Ascending aorta (tissue), 2 donors: ENCODE measurements at regions not wholly inside any gene's neighbourhood (a gene's known extent, or its start where the extent isn't known, plus 50 kb on each side); places are given as distances from the start of the nearest gene placed in this dataset.

ENCODE experiments used
- DNase-seq, 2 donors: peaks; one replicate each; pipeline ENCODE4 v3.0.0-alpha.2; 2019; ENCODE audit warnings: low spot score in 2 of 2
- H3K27ac ChIP-seq, 2 donors: fragments of 200-600 bp; sonication (generic); one replicate each; pipeline ENCODE4 v1.5.1; 2016 to 2017; ENCODE audit warnings: mild to moderate bottlenecking in 1 of 2
- H3K27me3 ChIP-seq: fragments of 200-600 bp; sonication (generic); one replicate; pipeline ENCODE4 v1.5.1; 2017
- H3K36me3 ChIP-seq, 2 donors: fragments of 200-600 bp; sonication (generic); one replicate each; pipeline ENCODE4 v1.5.1; 2016
- H3K4me1 ChIP-seq, 2 donors: fragments of 200-600 bp; sonication (generic); one replicate each; pipeline ENCODE4 v1.5.1; 2016 to 2017; ENCODE audit warnings: mild to moderate bottlenecking in 1 of 2
- H3K4me3 ChIP-seq, 2 donors: fragments of 200-600 bp; sonication (generic); one replicate each; pipeline ENCODE4 v1.5.1; 2016 to 2017; ENCODE audit warnings: mild to moderate bottlenecking in 1 of 2
- H3K9me3 ChIP-seq, 2 donors: fragments of 200-600 bp; sonication (generic); one replicate each; pipeline ENCODE4 v1.5.1; 2016
- CTCF ChIP-seq, 3 experiments: fragments of 200-600 bp in 2 of 3; fragments of 450-650 bp in 1 of 3; sonication (generic) in 2 of 3; IDR thresholded peaks; one replicate each; pipeline ENCODE4 v1.5.1; 2016 to 2019; ENCODE audit warnings: antibody characterized with exemption in 3 of 3, mild to moderate bottlenecking in 1 of 3, moderate library complexity in 1 of 3
- intact Hi-C: fragments of 100-400 bp; cut with DNase I; formaldehyde crosslinking; loops from one replicate; pipeline ENCODE4 v1.15.1; 2023

- Histone ChIP-seq H3K9me3 (no peaks in the 10 kb centered on the region), H3K4me3 (no peak overlapping the region), H3K27me3 (no peaks in the 10 kb centered on the region), H3K4me1 (no peaks in the 10 kb centered on the region), H3K27ac (no peak overlapping the region), H3K36me3 (no peaks in the 10 kb centered on the region)
- intact Hi-C loops: no loop called here
- no peak for TF ChIP-seq CTCF (IDR thresholded peaks at IDR 0.05)
- DNase-seq: no peak
Observed at GRCh38 chr5:128750155-128750554, 212.1 kb upstream of the FBN2 start.

GRCh38 chr5:128757196-128757959 lies 207.9 kb upstream of the SLC27A6 start:
- intact Hi-C loops: no loop called here
- Histone ChIP-seq H3K27me3 (no peaks in the 10 kb centered on the region), H3K9me3 (no peaks in the 10 kb centered on the region), H3K27ac (no peak overlapping the region), H3K36me3 (no peaks in the 10 kb centered on the region), H3K4me1 (no peaks in the 10 kb centered on the region), H3K4me3 (no peak overlapping the region)
- no peak for DNase-seq
- no peak for TF ChIP-seq CTCF (IDR thresholded peaks at IDR 0.05)

DNA sequence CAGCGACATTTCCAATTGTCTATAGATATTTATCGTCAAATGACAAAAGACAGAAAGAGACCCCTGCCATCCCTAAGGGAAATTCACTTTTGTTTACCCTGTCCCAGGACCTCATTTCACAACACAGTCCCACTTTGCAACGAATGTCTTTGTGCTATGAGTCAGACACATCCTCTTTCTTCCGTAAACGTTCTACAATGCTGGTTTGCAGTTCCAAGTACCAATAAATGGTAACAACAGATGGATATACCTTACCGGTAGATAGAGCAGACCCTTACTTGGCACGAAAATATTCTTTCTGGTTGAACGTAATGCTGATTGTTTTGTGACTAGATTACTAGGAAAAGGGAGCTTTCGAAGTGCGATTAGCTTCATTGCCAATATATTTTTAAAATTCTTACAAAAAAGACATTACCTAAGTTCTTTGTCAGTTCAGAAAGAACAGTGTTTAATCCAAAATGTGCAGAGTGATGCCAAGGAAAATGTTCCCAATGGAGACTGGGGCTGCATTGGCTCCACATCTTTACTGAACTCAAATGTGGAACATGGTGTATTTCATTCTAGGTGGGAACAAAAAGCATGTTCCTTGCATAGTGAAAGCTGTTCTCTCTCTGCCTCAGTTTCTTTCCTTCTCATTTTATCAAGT lies 202.5 kb upstream of the SLC27A6 start:
- no peak overlapping the region for H3K4me3 ChIP-seq
- H3K36me3 ChIP-seq: no peaks in the 10 kb centered on the region
- peaks cover 0 to 14% of the 10 kb centered on the region in 2 donors for H3K4me1 ChIP-seq
- no peak for TF ChIP-seq CTCF (IDR thresholded peaks at IDR 0.05)
- intact Hi-C loops: no loop called here
- no peaks in the 10 kb centered on the region for H3K9me3 ChIP-seq
- H3K27ac ChIP-seq: peak overlapping the region in 1 of 2 donors; percentile 46
- H3K27me3 ChIP-seq: no peaks in the 10 kb centered on the region
- DNase-seq: no peak

GRCh38 chr5:128763321-128763720 lies 202.0 kb upstream of the SLC27A6 start:
- peak overlapping the region in 1 of 2 donors; percentile 32 for H3K27ac ChIP-seq
- H3K4me1 ChIP-seq: peaks cover 0 to 14% of the 10 kb centered on the region in 2 donors
- no peak for TF ChIP-seq CTCF (IDR thresholded peaks at IDR 0.05)
- DNase-seq: no peak
- H3K27me3 ChIP-seq: no peaks in the 10 kb centered on the region
- intact Hi-C loops: no loop called here
- H3K4me3 ChIP-seq: no peak overlapping the region
- no peaks in the 10 kb centered on the region for H3K36me3 ChIP-seq
- H3K9me3 ChIP-seq: no peaks in the 10 kb centered on the region

GRCh38 chr5:128764601-128765310 lies 200.5 kb upstream of the SLC27A6 start:
- intact Hi-C loops: no loop called here
- H3K4me3 ChIP-seq: no peak overlapping the region
- no peaks in the 10 kb centered on the region for H3K9me3 ChIP-seq
- no peak for TF ChIP-seq CTCF (IDR thresholded peaks at IDR 0.05)
- no peak for DNase-seq
- peaks cover 0 to 14% of the 10 kb centered on the region in 2 donors for H3K4me1 ChIP-seq
- no peaks in the 10 kb centered on the region for H3K27me3 ChIP-seq
- no peaks in the 10 kb centered on the region for H3K36me3 ChIP-seq
- H3K27ac ChIP-seq: peak overlapping the region in 1 of 2 donors; percentile 57
